22Rv1 (cell line): ENCODE measurements at regions not wholly inside any gene's neighbourhood (a gene's known extent, or its start where the extent isn't known, plus 50 kb on each side); places are given as distances from the start of the nearest gene placed in this dataset.

Experiments
- CTCF ChIP-seq: fragments of 450-650 bp; IDR thresholded peaks from 2 replicates; pipeline ENCODE4 v1.5.1; 2017; ENCODE audit warnings: mild to moderate bottlenecking
- ZFX ChIP-seq: fragments of 450-650 bp; IDR thresholded peaks from 2 replicates; pipeline ENCODE4 v1.6.1; 2017; ENCODE audit warnings: antibody characterized with exemption, borderline replicate concordance

- TF ChIP-seq CTCF (no peak), ZFX (no peak)
Observed at GRCh38 chr6:169906688-169907418, 155.4 kb downstream of the ERMARD start.
